ENCODE measurements at regions not wholly inside any gene's neighbourhood (a gene's known extent, or its start where the extent isn't known, plus 50 kb on each side); places are given as distances from the start of the nearest gene placed in this dataset.

- no peak for DNase-seq (ENCODE audit: low read depth)
- H3K4me3 ChIP-seq (ENCODE audit: low read depth, low read length), result no peak overlapping the region
- TF ChIP-seq POLR2A (IDR thresholded peaks at IDR 0.05; ENCODE audit: extremely low read depth, insufficient read length) (no peak), MYC (IDR thresholded peaks at IDR 0.05; ENCODE audit: low read depth, low read length) (no peak), CTCF (IDR thresholded peaks at IDR 0.05; ENCODE audit: low read depth, low read length) (no peak), MAX (IDR thresholded peaks at IDR 0.05; ENCODE audit: low read depth, low read length) (no peak)
Observed at GRCh38 chr3:117545484-117545883, 835.9 kb downstream of the TUSC7 start.

- H3K4me3 ChIP-seq (ENCODE audit: low read depth, low read length), result no peak overlapping the region
- no peak for DNase-seq (ENCODE audit: low read depth)
- TF ChIP-seq MYC (IDR thresholded peaks at IDR 0.05; ENCODE audit: low read depth, low read length), result no peak
- no peak for TF ChIP-seq POLR2A (IDR thresholded peaks at IDR 0.05; ENCODE audit: extremely low read depth, insufficient read length)
- no peak for TF ChIP-seq MAX (IDR thresholded peaks at IDR 0.05; ENCODE audit: low read depth, low read length)
- TF ChIP-seq CTCF (IDR thresholded peaks at IDR 0.05; ENCODE audit: low read depth, low read length), result no peak
Observed at GRCh38 chr3:117547956-117548550, 838.5 kb downstream of the TUSC7 start.

GRCh38 chr3:117548600-117548999, 839.0 kb downstream of the TUSC7 start:
- DNase-seq (ENCODE audit: low read depth), result no peak
- H3K4me3 ChIP-seq (ENCODE audit: low read depth, low read length), result no peak overlapping the region
- TF ChIP-seq CTCF (IDR thresholded peaks at IDR 0.05; ENCODE audit: low read depth, low read length) (no peak), POLR2A (IDR thresholded peaks at IDR 0.05; ENCODE audit: extremely low read depth, insufficient read length) (no peak), MAX (IDR thresholded peaks at IDR 0.05; ENCODE audit: low read depth, low read length) (no peak), MYC (IDR thresholded peaks at IDR 0.05; ENCODE audit: low read depth, low read length) (no peak)

- DNase-seq (ENCODE audit: low read depth), result no peak
- TF ChIP-seq CTCF (IDR thresholded peaks at IDR 0.05; ENCODE audit: low read depth, low read length) (no peak), POLR2A (IDR thresholded peaks at IDR 0.05; ENCODE audit: extremely low read depth, insufficient read length) (no peak), MAX (IDR thresholded peaks at IDR 0.05; ENCODE audit: low read depth, low read length) (no peak), MYC (IDR thresholded peaks at IDR 0.05; ENCODE audit: low read depth, low read length) (no peak)
- no peak overlapping the region for H3K4me3 ChIP-seq (ENCODE audit: low read depth, low read length)
Observed at GRCh38 chr3:117549716-117550115, 840.1 kb downstream of the TUSC7 start.

- TF ChIP-seq MYC (IDR thresholded peaks at IDR 0.05; ENCODE audit: low read depth, low read length) (no peak), CTCF (IDR thresholded peaks at IDR 0.05; ENCODE audit: low read depth, low read length) (no peak), POLR2A (IDR thresholded peaks at IDR 0.05; ENCODE audit: extremely low read depth, insufficient read length) (no peak), MAX (IDR thresholded peaks at IDR 0.05; ENCODE audit: low read depth, low read length) (no peak)
- H3K4me3 ChIP-seq (ENCODE audit: low read depth, low read length), result no peak overlapping the region
- DNase-seq (ENCODE audit: low read depth), result no peak
Observed at GRCh38 chr3:117550766-117551165, 841.2 kb downstream of the TUSC7 start.
